NCI-H187 (cell line): ENCODE measurements at regions not wholly inside any gene's neighbourhood (a gene's known extent, or its start where the extent isn't known, plus 50 kb on each side); places are given as distances from the start of the nearest gene placed in this dataset.
"Not testable (repeated sequence)": the region's sequence is repeated elsewhere in the genome, so short reads cannot be mapped to it uniquely, and the experiment has no call there.

Source experiments
- DNase-seq, 2 experiments: peaks; one replicate each; lab custom pipeline; 2025; lab: John Stamatoyannopoulos, UW

DNA sequence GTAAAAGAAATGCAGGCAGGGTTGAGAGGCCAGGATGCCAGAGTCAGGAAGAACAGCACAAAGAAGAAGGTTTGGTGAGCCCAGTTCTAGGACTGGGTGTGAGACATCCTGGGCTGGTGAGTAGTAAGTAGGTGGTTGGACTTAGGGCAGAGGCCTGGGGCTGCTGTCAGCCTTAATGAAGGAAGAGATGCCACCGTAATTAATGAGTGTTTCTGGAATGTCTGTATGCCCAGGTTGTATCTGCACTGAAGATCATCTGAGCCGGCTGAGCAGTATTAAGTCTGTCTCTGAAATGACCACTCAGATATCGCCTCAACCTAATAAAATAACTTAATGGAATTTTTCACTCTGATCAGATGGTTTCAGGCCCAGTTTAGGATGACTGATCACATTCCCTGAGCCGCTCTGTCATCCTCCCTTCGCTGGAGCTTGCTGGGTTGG lies 532.9 kb upstream of the IL12A start:
- DNase-seq = no peak

DNA sequence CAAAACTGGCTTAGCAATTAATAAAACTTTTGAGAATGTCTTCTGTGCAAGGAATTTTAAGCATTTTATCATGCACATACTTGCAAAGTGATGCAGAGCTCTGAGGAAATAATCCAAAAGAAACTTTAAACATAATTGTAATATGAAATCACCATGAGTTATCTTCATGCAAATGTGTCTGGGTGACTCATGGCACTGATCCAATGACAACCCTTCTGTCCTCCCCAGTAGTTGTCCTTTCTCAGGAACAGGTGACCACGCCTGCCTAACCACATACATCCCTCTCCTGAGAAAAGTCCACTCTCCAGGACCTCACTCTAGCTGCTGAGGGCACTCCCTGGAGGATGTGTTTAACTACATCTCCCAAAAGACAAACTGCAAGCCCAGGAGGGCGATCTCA lies 530.6 kb upstream of the IL12A start:
- no peak for DNase-seq

DNA sequence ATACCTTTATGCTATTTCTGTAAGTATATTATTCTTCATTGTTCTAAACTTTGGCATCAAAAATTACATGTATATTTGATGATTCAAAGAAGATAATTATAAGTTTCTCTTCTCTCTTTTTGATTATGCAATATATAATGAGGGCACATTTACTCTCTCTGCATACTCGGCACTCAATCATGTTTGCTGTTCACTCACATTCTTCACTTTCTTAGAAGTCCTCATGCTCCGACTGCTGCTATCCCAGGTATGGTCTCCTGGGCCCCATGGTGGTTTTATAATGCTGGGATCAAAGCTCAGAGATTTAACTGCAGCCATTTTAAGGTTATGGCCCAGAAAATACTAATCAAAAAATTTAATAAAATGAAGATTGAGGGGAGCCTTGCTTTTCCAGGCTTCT lies 529.7 kb upstream of the IL12A start:
- DNase-seq = no peak

- DNase-seq = no peak
Observed at GRCh38 chr3:159472611-159473010, 516.0 kb upstream of the IL12A start.

DNA sequence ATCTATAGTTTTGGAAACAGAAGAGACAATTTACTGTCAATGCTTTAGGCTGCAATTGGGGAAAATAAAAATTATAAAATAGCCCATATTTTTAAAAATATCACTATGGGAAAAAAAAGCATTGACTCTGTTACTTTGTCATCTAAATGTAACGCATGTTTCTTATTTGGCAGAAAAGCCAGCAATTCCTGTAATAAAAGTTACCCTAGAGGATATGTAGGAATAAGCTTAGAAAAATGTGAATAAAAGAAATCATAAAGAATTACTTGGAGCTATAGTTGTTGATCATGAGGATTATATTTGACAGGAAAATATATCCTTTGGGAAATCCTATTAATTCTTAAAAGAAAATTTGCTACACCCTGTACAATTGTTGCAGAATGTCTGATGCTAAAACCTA lies 515.4 kb upstream of the IL12A start:
- no peak for DNase-seq

GRCh38 chr3:159480046-159480445 lies 508.6 kb upstream of the IL12A start:
- no peak for DNase-seq

DNA sequence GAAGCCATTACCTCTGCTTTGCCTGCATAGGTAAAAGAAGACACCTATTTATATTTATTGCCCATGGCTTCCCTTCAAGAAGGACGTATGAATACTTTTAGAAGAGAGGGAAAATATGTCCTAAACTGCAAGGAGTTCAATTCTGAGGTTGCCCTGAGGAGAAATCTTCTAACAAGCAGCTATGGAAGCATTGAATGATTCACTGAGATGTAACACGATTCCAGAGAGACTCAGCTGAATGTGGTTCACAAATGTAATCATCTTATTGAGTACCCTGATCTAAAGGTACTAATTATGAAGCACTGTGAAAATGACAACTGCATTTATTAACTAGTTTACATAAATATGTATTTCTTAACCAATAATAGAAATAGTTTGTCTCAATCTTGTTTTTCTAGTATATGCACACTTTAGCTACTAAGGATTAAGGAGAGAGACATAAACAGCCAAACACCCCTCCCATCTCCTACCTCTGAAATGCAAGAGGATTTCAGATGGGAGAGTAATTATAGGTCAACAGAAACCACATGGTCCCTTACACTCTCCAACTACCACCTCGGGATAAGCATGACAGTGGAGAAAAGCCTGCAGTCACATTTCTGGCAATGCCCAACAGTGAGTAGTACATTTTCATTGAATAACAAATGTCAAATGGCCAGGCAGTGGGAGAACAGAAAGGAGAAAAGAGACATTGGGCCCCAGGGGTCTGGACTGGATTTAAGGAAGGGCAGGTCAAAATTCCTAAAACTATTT lies 506.2 kb upstream of the IL12A start:
- DNase-seq = no peak

GRCh38 chr3:159482994-159483367 lies 505.7 kb upstream of the IL12A start:
- no peak for DNase-seq

- DNase-seq = no peak
Observed at GRCh38 chr3:159486580-159486979, 502.1 kb upstream of the IL12A start.

GRCh38 chr3:159487304-159487703 lies 501.3 kb upstream of the IL12A start:
- no peak for DNase-seq

GRCh38 chr3:159488602-159489001 lies 500.0 kb upstream of the IL12A start:
- DNase-seq = no peak

DNA sequence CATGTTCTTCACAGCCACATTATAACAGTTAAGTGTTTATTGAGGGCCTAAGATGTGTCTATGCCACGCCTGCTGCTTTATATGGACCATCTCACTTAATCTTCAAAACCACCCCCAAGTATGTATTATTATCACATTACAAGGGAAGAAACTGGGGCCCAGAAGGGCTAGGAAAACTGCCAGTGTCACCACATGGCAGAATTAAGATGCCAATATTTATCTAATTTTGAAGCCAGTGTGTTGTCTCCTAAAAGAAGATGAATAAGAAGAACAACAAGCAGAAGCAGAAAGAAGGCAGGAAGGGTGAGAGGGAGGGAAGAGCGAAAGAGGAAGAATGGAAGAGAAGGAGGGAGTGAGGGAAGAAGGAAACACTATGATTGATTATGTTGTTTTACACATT lies 491.3 kb upstream of the IL12A start:
- DNase-seq = no peak

GRCh38 chr3:159499031-159499793 lies 489.4 kb upstream of the IL12A start:
- no peak for DNase-seq

- DNase-seq = no peak
Observed at GRCh38 chr3:159501029-159501428, 487.6 kb upstream of the IL12A start.

- DNase-seq = no peak
Observed at GRCh38 chr3:159502986-159503385, 485.6 kb upstream of the IL12A start.

DNA sequence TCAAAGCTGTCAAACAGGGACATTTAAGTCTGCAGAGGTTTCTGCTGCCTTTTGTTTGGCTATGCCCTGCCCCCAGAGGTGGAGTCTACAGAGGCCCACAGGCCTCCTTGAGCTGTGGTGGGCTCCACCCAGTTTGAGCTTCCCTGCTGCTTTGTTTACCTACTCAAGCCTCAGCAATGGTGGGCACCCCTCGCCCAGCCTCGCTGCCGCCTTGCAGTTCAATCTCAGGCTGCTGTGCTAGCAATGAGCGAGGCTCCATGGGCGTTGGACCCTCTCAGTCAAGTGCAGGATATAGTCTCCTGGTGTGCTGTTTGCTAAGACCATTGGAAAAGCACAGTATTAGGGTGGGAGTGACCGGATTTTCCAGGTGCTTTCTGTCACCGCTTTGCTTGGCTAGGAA lies 477.6 kb upstream of the IL12A start:
- not testable (repeated sequence) for DNase-seq

DNA sequence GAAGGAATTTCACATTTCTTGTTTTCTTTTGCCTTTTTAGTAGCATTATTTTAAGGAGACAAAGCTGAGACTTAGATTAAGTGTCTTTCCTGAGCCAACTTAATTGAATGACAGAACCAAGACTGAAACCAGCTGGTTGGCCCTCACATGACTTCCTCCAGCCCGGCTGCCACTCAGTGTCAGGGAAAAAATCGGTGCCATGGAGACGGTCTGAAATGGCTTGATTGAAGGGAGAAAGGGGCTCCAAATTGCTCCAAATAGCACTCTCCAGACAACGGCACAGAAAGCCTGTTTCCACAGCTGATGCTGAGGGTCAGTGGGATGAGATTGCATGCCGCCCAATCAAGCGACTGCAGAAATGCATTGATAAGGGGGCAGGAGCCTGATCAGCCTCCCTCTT lies 475.2 kb upstream of the IL12A start:
- DNase-seq = no peak

DNA sequence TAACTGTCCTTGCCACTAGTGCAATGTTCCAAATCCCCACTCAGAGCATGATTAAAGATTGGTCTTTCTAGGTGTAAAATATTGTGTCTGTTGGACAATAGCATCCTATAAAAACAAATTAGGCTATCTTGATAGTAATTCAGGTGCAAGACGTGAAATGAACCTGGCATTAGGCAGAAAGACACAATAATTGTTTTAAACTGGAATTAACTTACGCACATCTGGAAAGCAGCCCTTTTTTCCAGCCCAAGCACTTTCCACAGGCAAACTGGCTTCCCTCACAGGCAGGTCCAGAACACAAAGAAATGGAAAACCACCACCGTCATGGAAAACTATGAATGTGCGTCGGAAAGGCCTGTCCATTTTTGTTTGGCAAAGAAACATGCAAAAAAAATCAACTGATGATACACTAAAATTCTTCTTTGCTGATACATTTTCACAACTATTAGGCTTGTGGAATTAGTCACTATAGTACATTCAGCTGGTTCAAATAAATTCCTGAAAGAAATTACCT lies 474.7 kb upstream of the IL12A start:
- no peak for DNase-seq

GRCh38 chr3:159517105-159517504 lies 471.5 kb upstream of the IL12A start:
- DNase-seq = no peak

DNA sequence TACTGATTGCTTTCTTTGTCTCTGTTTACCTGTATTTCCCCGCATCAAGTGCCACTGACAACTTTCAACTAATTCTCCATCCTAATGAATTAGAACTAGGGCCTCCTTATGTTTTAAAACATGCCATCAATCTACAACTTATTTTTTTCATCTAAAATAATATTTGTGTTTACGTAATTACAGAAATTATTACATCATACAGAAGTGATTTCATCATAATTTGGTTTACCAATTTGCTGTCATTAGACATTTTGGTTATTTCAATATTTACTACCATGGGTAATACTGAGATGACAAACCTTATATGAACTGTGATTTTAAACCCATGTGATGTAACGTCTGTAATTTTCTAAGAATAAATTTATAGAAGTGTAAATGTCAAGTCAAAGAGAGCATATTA lies 468.0 kb upstream of the IL12A start:
- no peak for DNase-seq

GRCh38 chr3:159522276-159522675 lies 466.4 kb upstream of the IL12A start:
- DNase-seq = no peak

DNA sequence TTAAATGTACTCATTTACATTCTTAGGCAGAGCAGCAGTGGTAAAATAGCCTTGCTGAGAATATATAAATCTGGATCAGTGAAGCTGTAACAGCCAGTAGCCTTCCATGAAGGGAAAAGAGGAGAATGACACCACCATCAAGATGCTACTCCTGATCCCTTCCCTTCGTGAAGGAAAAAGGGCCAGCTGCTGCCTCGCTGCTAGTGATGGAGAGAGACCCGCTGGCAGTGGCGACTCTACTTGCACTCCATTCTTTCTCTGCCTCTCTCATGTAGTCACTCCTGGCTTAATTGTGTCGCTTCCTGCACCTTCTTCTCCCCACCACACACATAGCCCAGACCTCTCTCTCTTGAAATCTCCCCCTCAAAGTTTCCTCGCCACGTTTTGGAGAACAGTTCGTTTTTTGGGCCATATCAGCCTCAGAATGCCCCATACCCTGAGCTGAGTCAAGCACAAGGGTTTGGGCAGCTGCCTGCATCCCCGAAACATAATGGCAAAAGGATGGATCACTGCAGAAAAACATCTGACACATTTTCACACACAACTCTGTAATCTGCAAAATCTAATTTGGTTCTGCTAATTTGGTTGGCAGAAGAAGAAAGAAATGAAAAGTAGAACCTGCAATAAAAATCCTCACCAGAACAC lies 460.3 kb upstream of the IL12A start:
- DNase-seq = no peak

- DNase-seq = no peak
Observed at GRCh38 chr3:159532577-159532976, 456.1 kb upstream of the IL12A start.
